GM19397 (cell line): ENCODE measurements at regions not wholly inside any gene's neighbourhood (a gene's known extent, or its start where the extent isn't known, plus 50 kb on each side); places are given as distances from the start of the nearest gene placed in this dataset.
"Not testable (repeated sequence)": the region's sequence is repeated elsewhere in the genome, so short reads cannot be mapped to it uniquely, and the experiment has no call there.

Source experiments
- ATAC-seq: cut with Tn5 transposase; IDR thresholded peaks from one replicate; pipeline ENCODE4 v1.9.1; 2021; ENCODE audit warnings: mild to moderate bottlenecking, moderate library complexity; ENCODE audit not compliant: unreplicated experiment

GRCh38 chr9:87195306-87195705 lies 248.0 kb upstream of the GAS1 start:
- no peak for ATAC-seq

GRCh38 chr9:87197349-87198130 lies 250.2 kb upstream of the GAS1 start:
- no peak for ATAC-seq

GRCh38 chr9:87198716-87199115 lies 251.4 kb upstream of the GAS1 start:
- no peak for ATAC-seq

GRCh38 chr9:87199278-87199677 lies 252.0 kb upstream of the GAS1 start:
- ATAC-seq = no peak

- no peak for ATAC-seq
Measured at GRCh38 chr9:87199782-87200181, 252.5 kb upstream of the GAS1 start.

- no peak for ATAC-seq
Measured at GRCh38 chr9:87201351-87201751, 254.0 kb upstream of the GAS1 start.

- ATAC-seq = no peak
Measured at GRCh38 chr9:87206064-87206661, 258.9 kb upstream of the GAS1 start.

GRCh38 chr9:87210658-87211057 lies 263.4 kb upstream of the GAS1 start:
- not testable (repeated sequence) for ATAC-seq

GRCh38 chr9:87211669-87212068 lies 264.4 kb upstream of the GAS1 start:
- ATAC-seq = no peak

GRCh38 chr9:87212605-87213021 lies 265.3 kb upstream of the GAS1 start:
- no peak for ATAC-seq

- ATAC-seq = no peak
Measured at GRCh38 chr9:87213948-87214347, 266.6 kb upstream of the GAS1 start.

GRCh38 chr9:87214991-87215390 lies 267.7 kb upstream of the GAS1 start:
- no peak for ATAC-seq

- ATAC-seq = no peak
Measured at GRCh38 chr9:87216036-87216435, 268.7 kb upstream of the GAS1 start.

- ATAC-seq = no peak
Measured at GRCh38 chr9:87216897-87217455, 269.7 kb upstream of the GAS1 start.

- ATAC-seq = no peak
Measured at GRCh38 chr9:87223392-87224246, 274.0 kb upstream of the DAPK1 start.

- ATAC-seq = no peak
Measured at GRCh38 chr9:87226896-87227295, 270.8 kb upstream of the DAPK1 start.

- no peak for ATAC-seq
Measured at GRCh38 chr9:87227456-87227855, 270.2 kb upstream of the DAPK1 start.

- no peak for ATAC-seq
Measured at GRCh38 chr9:87229108-87229507, 268.6 kb upstream of the DAPK1 start.

GRCh38 chr9:87233431-87233830 lies 264.2 kb upstream of the DAPK1 start:
- no peak for ATAC-seq

GRCh38 chr9:87233899-87234455 lies 263.7 kb upstream of the DAPK1 start:
- no peak for ATAC-seq

GRCh38 chr9:87234854-87235253 lies 262.8 kb upstream of the DAPK1 start:
- ATAC-seq = no peak
